A549 (cell line): ENCODE measurements at regions not wholly inside any gene's neighbourhood (a gene's known extent, or its start where the extent isn't known, plus 50 kb on each side); places are given as distances from the start of the nearest gene placed in this dataset.

Experiments
- MAZ ChIP-seq: fragments of 150-350 bp; IDR thresholded peaks from 2 replicates; pipeline ENCODE4 v1.6.1; 2014; ENCODE audit warnings: antibody characterized with exemption, low read depth, low read length, borderline replicate concordance
- RNF2 ChIP-seq: fragments of 200-600 bp; sonication (generic); IDR thresholded peaks from 2 replicates; pipeline ENCODE4 v1.6.1; 2016; ENCODE audit warnings: low read depth, mild to moderate bottlenecking, antibody characterized with exemption, moderate library complexity, borderline replicate concordance
- TF ChIP-seq, protein P1 (sequence below): fragments of 150-350 bp; IDR thresholded peaks from 2 replicates; pipeline ENCODE4 v1.6.1; 2014; ENCODE audit warnings: low read depth, mild to moderate bottlenecking, low read length

DNA sequence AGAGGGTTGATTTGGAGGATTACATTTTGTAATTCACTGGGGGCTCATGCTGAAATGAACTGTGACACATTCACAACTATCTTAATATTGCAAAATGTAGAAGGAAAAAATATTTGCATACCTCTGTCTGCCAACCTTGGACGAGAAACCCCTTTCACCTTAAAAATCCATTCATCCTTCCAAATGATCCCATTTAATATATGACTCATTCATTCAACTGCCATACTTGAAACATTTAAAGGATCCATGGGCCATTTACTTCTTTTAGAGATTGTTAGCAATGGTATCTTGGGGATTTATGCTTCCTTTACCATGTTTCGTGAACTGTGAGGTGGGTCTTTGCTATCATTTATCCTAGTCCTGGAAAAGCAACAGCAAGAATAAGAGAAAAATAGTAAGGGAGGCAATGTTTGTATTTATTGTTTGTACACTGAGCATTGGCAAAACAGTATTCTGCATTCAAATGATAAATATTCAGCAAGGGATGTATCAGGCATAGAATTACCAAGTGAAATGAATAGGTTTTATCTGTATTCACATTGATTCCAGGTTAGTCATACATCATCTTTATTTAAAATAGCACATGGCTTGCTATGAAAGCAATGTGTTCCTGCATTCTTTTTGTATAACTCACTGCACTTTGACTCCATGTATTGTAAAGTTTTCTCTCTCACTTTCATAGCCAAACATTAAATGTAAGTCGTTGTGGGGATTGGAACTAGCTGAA lies 378.1 kb downstream of the NSUN3 start:
- TF ChIP-seq RNF2, result no peak
- TF ChIP-seq, protein P1, sequence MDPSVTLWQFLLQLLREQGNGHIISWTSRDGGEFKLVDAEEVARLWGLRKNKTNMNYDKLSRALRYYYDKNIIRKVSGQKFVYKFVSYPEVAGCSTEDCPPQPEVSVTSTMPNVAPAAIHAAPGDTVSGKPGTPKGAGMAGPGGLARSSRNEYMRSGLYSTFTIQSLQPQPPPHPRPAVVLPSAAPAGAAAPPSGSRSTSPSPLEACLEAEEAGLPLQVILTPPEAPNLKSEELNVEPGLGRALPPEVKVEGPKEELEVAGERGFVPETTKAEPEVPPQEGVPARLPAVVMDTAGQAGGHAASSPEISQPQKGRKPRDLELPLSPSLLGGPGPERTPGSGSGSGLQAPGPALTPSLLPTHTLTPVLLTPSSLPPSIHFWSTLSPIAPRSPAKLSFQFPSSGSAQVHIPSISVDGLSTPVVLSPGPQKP, result no peak
- TF ChIP-seq MAZ, result no peak
